ENCODE measurements at regions not wholly inside any gene's neighbourhood (a gene's known extent, or its start where the extent isn't known, plus 50 kb on each side); places are given as distances from the start of the nearest gene placed in this dataset.

DNA sequence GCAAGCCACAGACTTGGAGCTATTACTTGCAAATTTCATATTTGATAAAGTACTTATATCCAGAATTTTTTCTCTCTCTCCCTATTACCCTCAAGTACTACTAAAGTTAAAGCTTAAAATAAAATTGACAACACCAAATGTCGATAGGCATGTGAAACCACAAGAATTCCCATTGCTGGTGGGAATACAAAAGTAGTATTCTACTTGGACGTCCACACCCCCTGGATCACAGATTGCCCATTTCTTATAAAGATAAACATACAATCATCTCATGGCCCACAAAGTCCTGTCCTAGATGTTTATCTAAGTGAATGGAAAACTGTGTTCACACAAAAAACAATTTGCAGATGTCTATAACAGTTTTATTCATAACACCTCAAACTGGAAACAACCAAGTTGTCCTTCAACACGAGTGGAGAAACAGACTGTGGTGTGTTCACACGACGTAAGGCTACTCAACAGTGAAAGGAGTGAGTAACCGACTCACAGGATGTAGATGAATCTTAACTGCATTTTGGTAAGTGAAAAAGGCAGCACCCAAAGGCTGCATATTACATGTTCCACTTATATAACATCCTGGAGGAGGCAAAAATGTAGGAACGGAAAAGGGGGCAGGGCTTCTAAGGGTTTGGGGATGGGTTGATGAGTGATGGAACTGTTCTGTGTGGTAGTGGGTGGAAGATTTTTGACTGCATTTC lies 297.4 kb downstream of the THBS2 start:
- Histone ChIP-seq H2AFZ (replicated peaks) (peak overlapping the region; percentile 71), H3K9me3 (ENCODE audit: low read depth) (no peaks in the 10 kb centered on the region), H3K27me3 (no peaks in the 10 kb centered on the region), H3K36me3 (no peaks in the 10 kb centered on the region), H3K9ac (no peak overlapping the region), H3F3A (ENCODE audit: low read depth) (no peaks in the 10 kb centered on the region), H3K4me3 (no peak overlapping the region), H3K79me2 (ENCODE audit: low read depth) (no peaks in the 10 kb centered on the region), H3K4me1 (no peaks in the 10 kb centered on the region), H3K27ac (no peak overlapping the region), H4K20me1 (ENCODE audit: low read depth) (no peaks in the 10 kb centered on the region), H3K4me2 (no peak overlapping the region)
- no peak overlapping the region for H3K4me3 Mint-ChIP-seq
- H3K9me3 Mint-ChIP-seq, result no peaks in the 10 kb centered on the region
- TF ChIP-seq EZH2 (IDR thresholded peaks at IDR 0.05) (no peak), CTCF (IDR thresholded peaks at IDR 0.05) (no peak), EZH2phosphoT487 (IDR thresholded peaks at IDR 0.05) (no peak)
- H3K4me1 Mint-ChIP-seq, result no peaks in the 10 kb centered on the region
- H3K27ac Mint-ChIP-seq, result no peak overlapping the region
- DNase-seq (ENCODE audit: low spot score), result no peak
- H3K36me3 Mint-ChIP-seq, result no peaks in the 10 kb centered on the region
- H3K27me3 Mint-ChIP-seq (ENCODE audit: insufficient read depth, low read depth), result no peaks in the 10 kb centered on the region

GRCh38 chr6:168953461-168953860 lies 300.2 kb downstream of the THBS2 start:
- H3K9me3 Mint-ChIP-seq, result no peaks in the 10 kb centered on the region
- no peaks in the 10 kb centered on the region for H3K27me3 Mint-ChIP-seq (ENCODE audit: insufficient read depth, low read depth)
- no peak overlapping the region for H3K27ac Mint-ChIP-seq
- no peaks in the 10 kb centered on the region for H3K79me2 ChIP-seq (ENCODE audit: low read depth)
- no peaks in the 10 kb centered on the region for H3K9me3 ChIP-seq (ENCODE audit: low read depth)
- no peaks in the 10 kb centered on the region for H3K36me3 ChIP-seq
- H3K4me1 Mint-ChIP-seq, result no peaks in the 10 kb centered on the region
- H3F3A ChIP-seq (ENCODE audit: low read depth), result no peaks in the 10 kb centered on the region
- no peaks in the 10 kb centered on the region for H3K36me3 Mint-ChIP-seq
- no peak overlapping the region for H3K27ac ChIP-seq
- DNase-seq (ENCODE audit: low spot score), result no peak
- H3K4me2 ChIP-seq, result no peak overlapping the region
- no peak for TF ChIP-seq EZH2phosphoT487 (IDR thresholded peaks at IDR 0.05)
- TF ChIP-seq CTCF (IDR thresholded peaks at IDR 0.05), result no peak
- TF ChIP-seq EZH2 (IDR thresholded peaks at IDR 0.05), result no peak
- no peaks in the 10 kb centered on the region for H4K20me1 ChIP-seq (ENCODE audit: low read depth)
- no peak overlapping the region for H3K4me3 Mint-ChIP-seq
- H2AFZ ChIP-seq (replicated peaks), result no peak overlapping the region
- H3K9ac ChIP-seq, result no peak overlapping the region
- no peaks in the 10 kb centered on the region for H3K27me3 ChIP-seq
- H3K4me3 ChIP-seq, result no peak overlapping the region
- no peaks in the 10 kb centered on the region for H3K4me1 ChIP-seq

- DNase-seq (ENCODE audit: low spot score), result no peak
- H3K4me3 ChIP-seq, result no peak overlapping the region
- no peaks in the 10 kb centered on the region for H3K79me2 ChIP-seq (ENCODE audit: low read depth)
- no peaks in the 10 kb centered on the region for H4K20me1 ChIP-seq (ENCODE audit: low read depth)
- H3K4me2 ChIP-seq, result no peak overlapping the region
- H3K27ac Mint-ChIP-seq, result no peak overlapping the region
- H3K27me3 ChIP-seq, result no peaks in the 10 kb centered on the region
- H3K36me3 Mint-ChIP-seq, result no peaks in the 10 kb centered on the region
- no peaks in the 10 kb centered on the region for H3F3A ChIP-seq (ENCODE audit: low read depth)
- H3K36me3 ChIP-seq, result no peaks in the 10 kb centered on the region
- H3K4me1 ChIP-seq, result no peaks in the 10 kb centered on the region
- H3K27ac ChIP-seq, result no peak overlapping the region
- no peaks in the 10 kb centered on the region for H3K27me3 Mint-ChIP-seq (ENCODE audit: insufficient read depth, low read depth)
- TF ChIP-seq CTCF (IDR thresholded peaks at IDR 0.05) (no peak), EZH2phosphoT487 (IDR thresholded peaks at IDR 0.05) (no peak), EZH2 (IDR thresholded peaks at IDR 0.05) (no peak)
- H3K9me3 Mint-ChIP-seq, result no peaks in the 10 kb centered on the region
- no peaks in the 10 kb centered on the region for H3K4me1 Mint-ChIP-seq
- H3K9ac ChIP-seq, result no peak overlapping the region
- H2AFZ ChIP-seq (replicated peaks), result peak overlapping the region; percentile 90
- H3K4me3 Mint-ChIP-seq, result no peak overlapping the region
- no peaks in the 10 kb centered on the region for H3K9me3 ChIP-seq (ENCODE audit: low read depth)
Measured at GRCh38 chr6:168951217-168951616, 302.4 kb downstream of the THBS2 start.
